NCI-H1417 treated with DMSO at 0.1 percent for 48 hours (cell line): ENCODE measurements at regions not wholly inside any gene's neighbourhood (a gene's known extent, or its start where the extent isn't known, plus 50 kb on each side); places are given as distances from the start of the nearest gene placed in this dataset.
"Not testable (repeated sequence)": the region's sequence is repeated elsewhere in the genome, so short reads cannot be mapped to it uniquely, and the experiment has no call there.

Experiments used
- DNase-seq: peaks from one replicate; lab custom pipeline; 2025; lab: John Stamatoyannopoulos, UW

DNA sequence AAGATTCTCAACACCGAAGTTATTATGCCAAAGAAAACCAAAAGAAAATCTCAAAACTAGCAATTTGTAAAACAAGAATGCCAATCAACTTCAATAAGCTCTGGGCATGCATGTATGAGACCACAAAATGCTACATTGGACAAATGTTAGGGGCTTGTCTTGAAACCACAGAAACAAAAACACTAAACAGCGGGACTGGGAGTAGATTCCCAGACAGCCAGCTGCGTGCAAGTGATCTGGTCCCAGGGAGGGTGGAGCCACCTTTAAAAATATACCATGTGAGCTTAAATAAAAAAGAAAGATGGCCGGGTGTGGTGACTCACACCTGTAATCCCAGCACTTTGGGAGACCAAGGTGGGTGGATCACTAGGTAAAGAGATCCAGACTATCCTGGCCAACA, 163.6 kb upstream of the PRICKLE2 start:
- no peak for DNase-seq

DNA sequence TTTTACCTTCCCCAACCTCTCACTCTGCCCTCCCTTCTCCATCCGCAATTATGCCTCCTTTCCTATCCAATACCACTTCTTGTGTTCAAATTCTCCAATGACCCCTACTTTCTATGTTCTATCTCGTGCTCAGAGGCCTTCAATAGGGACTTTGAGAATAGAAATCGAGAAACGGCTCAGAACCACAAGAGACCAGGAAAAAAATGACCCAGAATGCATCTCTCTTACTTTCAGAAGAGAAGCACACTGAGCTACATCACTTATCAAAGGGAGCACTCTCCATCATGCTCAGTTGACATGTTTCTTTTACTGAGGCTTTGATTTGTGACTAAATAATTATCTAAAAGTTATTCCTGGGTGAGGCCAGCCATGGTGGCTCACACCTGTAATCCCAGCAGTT, 162.4 kb upstream of the PRICKLE2 start:
- DNase-seq: no peak

DNA sequence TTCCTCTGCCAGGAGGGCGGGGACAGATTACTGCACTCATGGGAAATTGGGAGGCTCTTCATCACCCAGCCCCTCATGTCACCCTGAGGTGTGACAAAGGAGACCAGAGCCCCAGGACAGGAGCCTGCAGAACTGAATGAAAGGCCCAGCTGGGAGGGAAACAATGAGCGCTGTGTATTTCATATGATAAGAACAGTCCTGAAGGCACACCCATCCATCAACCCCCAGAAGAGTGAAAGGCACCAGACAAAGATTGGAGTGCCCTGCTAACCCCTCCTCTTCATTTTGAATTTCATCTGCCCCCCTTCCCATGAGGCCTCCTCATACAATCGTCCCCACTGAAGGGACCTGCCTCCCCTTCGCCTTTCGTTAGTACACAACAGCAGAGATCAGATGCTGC, 160.0 kb upstream of the PRICKLE2 start:
- no peak for DNase-seq

DNA sequence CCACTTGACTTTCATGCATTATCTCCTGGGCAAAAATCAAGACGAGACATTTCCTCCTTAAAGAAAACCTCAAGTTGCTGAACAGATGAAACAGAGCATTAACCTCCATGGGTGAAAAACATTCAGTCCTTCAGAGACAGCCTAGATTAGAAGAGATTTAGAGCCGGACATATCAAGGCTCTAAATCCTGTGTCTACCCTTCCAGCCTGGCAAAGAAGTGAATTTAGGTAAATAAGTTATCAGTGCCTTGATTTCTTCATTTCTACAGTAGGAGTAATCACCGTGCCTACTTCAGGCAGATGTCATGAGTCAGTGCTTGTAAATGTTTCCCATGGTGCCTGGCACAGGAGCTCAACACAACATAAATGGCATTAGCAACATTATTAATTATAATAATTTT, 159.3 kb upstream of the PRICKLE2 start:
- DNase-seq: no peak

DNA sequence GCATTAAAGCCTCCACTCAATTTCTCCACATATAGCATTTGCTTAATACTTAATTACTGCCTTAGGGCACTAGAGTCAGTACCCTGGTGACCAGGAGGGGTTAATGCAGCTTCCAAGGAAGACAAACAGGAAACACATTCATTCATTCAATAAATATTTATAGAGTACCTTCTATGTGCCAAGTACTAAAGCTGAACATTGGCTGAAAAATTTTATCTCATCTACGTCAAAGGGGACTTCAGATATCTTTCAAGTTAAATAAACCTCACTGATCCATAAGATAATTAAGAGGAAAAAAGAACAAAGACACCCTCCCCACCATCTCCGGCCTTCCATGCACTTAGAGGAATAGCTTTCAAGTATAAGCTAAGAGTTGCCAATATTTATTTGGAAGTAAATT, 156.9 kb upstream of the PRICKLE2 start:
- no peak for DNase-seq

DNA sequence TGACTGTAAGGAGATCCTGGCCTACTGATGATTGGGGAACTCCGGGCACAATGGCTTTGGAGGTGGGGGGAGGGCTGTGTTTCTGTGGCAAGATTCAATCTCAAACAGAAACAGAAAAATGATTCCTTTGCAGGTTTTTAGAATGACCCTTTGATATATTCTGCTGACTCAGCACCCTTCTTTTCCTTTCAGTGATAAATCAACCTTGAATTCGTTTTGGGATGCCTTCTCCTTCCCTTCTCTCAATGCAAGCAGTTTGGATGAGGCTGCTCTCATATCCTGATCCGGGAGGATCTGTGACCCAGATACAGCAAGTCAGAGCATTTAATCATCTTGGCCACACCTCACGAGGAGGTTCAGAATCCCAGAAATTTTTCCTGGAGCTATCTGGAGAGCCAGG, 156.1 kb upstream of the PRICKLE2 start:
- DNase-seq: no peak

DNA sequence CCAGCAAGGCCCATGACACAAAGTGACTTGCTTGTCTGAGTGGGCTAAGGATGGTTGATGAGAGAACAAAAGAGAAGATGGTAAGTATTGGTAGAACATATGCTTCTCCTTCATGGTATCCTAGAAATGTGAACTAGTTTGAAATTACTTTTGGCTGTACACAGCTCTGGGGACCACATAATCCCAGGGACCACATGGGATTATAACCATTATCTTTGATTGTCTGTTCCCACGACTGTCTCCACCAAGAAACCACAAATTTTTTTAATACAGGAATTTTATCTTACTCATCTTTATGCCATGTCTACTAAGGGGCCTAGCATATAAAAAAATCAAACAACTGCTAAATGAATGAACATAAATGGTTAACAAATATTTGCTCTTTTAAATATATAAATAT, 155.3 kb upstream of the PRICKLE2 start:
- no peak for DNase-seq

DNA sequence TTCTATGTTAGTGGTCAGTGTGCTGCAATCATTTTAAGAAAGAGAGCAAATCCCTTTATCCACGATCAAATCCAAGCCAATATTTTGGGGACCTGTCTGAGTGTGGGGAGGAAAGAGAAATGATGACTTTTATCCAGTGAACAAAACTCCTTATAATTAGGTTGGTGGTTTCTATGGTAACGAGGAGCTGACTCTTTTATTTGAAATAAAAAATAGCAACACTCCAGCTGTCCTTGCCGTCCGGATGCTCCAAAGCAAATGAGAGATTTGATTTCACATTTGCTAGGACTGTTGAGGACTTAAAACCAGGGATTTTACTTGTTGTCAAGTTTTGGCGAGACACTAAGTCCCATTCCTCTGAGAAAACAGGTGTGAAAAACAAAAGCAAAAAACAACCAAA, 154.0 kb upstream of the PRICKLE2 start:
- DNase-seq: no peak

DNA sequence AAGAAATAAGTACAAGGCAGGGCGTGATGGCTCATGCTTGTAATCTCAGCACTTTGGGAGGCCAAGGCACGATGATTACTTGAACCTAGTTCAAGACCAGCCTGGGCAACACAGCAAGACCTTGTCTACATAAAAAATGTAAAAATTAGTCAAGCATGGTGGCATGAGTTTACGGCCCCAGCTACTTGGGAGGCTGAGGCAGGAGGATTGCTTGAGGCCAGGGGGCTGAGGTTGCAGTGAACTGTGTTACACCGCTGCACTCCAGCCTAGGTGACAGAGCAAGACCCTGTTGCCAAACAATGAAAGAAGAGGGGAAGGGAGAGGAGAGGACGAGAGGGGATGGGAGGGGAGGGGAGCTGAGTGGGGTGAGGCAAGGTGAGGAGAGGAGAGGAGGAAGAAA, 152.7 kb upstream of the PRICKLE2 start:
- DNase-seq: no peak

DNA sequence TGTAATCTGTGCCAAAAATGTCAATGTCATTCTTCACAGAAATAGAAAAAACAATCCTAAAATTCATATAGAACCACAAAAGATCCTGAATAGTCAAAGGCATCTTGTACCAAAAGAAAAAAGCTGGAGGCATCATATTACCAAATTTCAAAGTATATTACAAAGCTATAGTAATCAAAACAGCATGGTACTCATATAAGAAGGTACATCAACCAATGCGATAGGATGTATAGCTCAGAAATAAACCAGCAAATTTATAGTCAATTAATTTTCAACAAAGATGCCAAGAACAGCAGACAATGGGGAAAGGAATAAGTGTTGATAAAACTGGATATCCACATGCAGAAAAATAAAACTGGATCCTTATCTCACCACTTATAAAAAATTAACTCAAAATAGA, 150.5 kb upstream of the PRICKLE2 start:
- DNase-seq: no peak

DNA sequence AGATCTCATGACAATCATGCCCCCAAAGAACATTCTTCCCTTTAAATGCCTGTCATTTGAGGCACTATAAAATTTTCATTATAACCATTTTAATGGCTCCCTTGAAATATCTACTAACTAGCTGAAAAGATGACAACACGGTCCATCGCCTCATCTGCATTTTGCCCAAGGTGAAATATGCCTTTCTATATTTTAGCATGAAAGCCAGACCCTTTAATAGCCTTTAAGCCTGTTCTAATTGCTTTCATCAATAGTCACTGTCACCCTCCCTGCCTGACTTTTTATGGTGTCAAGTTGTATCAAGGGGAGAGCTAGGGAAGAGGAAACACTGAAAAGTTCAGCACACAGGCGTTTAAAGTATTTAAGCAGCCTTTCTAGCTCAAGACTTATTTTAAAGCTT, 144.1 kb upstream of the PRICKLE2 start:
- DNase-seq: no peak

DNA sequence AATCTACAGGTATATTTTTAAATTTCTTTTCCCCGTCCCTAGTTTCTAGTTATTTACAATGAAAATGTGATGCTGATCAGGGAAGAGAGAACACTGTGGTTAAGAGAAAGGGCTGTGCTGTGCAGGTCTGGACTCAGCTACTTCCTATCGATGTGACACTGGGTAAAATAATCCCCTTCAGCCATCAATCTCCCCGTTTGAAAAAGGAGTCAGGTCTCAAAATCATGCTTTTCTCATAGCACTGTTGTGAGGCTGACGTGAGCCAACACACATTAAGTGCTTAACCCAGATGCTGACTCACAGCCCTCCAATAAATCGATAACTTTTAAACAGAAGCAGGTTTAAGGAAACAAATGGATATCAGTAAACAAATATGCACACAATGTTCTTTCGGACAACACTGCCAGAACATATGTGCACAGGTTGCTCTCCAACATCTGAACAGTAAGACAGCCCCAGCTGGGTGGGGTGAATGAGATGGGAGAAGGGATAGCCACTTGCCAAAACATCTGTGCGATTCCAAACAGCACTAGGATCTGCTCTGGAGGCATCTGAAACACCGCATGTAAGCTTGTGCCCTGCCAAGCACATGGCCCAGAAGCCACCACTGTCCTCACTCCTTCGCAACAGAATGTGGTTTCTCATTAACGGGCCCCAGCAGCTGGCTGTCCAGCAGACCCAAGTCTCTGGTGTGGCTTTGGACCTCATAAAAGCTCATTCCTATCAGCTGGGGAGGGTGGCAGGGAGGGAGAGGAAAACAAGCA, 143.2 kb upstream of the PRICKLE2 start:
- DNase-seq: no peak

DNA sequence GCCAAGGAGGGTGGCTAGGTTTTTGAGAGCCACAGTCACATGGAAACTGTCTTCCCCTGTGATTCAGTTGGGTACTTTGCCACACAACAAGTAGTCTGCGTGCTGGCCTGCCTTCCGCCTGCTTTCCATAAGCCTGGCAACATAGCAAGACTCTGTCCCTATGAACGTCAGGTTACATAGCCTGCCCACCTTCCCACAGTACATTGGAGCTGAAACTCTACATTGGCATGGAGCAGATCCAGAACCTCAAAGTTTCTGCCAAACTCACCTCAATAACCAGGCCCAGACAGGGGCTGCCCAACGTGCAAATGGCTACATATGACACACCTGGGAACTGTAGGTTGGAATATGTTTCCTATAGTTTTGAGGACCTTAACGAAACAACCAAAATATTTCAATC, 140.6 kb upstream of the PRICKLE2 start:
- no peak for DNase-seq

DNA sequence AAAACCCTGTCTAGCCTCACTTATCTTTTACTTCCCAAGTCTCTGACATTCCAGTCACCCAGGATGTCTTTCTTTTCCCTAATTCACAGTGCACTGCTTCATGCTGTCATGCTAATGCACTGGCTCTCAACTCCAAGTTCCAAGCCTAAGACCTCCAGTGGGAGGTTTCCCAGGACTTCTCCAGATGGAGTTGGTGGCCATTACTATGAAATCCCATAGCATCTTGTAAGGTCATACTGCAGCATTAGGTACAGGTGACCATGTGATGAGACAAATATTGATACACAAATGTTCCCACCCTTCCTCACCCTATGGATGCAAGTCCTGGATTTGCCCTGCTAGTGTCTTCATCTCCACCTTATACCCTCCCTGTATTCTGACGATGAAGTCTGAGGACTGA, 138.6 kb upstream of the PRICKLE2 start:
- DNase-seq: no peak

DNA sequence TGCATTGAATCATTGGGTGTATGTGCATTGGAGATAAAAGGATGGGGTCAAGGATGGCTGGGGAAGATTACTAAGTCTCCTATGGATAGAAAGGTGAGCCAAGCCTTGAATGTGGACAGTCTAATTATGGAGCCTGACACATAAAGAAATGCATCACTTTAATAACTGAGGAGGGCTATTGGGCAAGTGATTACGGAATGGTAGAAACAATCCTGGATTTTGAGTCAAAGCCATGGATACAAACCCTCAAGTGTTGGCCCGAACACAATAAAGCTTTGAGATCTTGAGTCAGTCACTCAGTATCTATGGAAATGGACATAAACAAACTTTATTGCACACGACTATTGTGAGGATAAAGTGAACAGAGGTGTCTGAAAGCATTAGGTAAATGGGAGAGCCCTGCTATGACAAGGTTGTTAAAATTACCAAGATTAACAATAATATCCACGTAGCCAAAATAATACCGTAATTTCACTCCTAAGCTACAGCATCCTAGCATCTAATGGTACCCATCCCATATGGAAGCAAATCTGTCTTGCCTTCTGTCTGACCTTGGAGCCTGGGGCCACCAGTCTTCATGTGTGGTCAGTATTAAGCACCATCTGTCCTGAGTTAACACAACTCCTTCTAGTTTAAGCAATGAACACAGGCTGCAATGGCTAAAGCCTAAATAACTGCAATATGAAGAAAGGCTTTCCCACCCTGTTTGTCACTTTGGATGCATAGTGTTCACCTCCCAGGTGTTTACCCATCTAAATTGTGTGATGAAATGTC, 136.9 kb upstream of the PRICKLE2 start:
- no peak for DNase-seq

DNA sequence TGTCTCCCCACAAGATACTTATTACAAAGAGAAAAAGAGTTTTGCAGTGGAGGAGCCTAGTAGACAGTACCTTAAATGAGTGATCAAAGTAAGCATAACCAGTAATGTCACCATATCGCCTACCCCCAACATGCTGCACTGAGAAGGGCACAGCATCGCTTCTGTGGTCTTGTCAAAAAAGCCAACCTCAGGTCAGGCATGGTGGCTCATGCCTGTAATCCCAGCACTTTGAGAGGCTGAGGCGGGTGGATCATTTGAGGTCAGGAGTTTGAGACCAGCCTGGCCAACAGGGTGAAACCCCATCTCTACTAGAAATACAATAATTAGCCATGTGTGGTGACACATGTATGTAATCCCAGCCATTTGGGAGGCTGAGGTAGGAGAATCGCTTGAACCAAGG, 135.8 kb upstream of the PRICKLE2 start:
- DNase-seq: not testable (repeated sequence)

DNA sequence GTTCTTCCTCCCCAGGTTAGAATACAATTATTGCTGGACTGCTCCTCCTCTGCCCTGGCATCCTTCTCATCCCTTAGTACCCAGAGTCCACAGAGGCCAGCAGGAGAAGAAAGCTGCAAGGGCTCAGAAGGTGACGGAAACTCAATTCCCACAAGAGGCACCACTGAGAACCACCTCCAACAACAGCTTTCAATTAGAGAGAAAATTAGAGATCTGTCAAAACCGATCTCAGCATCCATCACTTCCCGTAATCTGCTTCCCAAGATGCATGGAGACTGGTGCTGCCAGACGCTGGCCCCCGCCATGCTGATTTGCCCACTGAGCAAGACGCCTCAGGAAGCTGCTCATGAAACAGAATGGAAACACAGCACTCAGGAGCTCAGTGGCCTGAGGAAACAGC, 135.0 kb upstream of the PRICKLE2 start:
- DNase-seq: no peak

DNA sequence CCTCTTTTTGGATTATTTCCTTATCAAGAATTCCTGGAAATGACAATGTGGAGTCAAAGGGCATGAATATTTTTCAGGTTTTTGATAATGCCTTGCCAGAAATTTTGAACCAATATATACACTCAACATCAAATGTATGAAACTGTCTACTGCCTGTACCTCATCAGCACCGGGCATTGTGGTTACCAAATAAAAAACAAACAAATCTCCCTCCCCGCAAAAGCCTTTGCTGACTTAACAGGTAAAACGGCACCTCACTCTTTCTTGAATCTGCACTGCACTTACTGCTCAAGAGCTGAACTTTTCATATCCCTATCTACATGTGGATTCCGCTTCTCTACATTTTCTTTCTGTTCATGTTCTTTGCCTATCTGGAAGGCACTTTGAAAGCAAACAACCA, 134.5 kb upstream of the PRICKLE2 start:
- DNase-seq: no peak

DNA sequence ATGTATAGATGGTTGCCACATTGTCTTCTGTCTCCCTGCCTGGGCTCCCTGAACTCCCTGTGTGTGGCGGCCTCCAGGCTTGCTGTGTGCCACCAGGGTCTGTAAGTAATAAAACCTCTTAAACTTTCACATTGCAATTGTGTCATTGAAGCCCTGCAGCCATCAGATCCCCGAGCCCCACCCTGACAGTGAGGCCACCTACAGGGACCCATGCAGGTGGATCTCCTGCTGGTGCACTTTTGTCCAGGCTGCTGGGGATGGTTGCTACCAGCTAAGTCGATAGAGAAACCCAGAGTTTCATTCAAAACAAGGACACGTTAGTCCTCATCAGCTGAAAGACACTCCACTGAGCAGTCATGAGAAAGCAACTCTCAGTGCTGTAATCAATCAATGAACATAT, 133.6 kb upstream of the PRICKLE2 start:
- no peak for DNase-seq

DNA sequence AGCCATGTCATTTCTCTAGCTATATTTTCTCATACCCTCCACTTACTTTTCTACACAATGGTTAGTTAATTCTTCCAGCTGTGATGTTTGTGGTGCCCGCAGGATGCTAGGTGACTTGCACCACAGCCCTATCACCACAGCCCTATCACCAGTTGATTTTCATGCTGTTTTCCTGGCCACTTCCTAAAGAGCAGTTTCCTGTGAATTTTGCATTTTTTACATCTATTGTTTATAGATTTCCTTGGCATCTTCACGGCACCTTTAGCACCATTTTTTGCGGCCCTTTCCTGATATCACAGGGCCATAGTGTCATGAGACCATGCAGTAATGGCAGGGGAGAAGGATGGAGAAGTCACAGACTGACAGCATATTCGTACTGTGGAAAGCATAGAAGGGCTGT, 132.9 kb upstream of the PRICKLE2 start:
- no peak for DNase-seq

DNA sequence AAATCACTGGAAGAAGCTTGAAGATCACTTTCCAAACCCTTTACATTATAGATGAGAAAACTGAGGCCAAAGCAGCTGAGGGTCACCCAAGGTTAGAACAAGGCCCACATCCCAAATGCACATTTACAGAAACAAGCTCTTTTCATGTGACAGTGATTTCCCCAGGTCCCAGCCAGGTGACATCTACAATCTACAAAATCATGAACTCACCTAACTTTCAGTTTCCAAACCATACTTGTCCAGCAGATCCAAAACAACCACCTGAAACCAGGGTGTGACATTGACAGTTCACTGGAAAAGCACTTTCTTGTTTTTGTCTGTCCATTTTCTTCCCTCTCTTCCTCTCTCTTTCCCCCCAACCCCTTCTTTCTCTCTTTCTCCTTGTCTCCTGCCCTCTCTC, 132.2 kb upstream of the PRICKLE2 start:
- no peak for DNase-seq

DNA sequence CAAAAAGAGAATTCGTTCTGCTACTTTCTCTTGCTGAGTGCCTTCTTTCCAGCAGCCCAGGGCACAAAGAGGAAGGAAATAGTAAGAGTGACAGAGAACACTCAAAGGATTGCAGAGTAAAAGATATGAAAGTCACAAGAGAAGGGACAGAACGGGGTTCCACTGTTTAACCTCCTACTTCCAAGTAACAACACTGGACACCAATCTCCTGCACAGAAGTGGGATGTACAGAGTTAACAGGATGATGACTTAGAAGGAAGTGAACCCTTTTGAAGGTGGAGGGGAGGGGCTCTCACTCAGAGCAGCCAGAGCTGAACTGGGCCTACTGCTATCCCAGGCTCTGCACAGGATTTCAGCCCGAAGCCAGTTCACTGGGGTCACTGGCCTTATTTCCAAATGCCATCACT, 130.1 kb upstream of the PRICKLE2 start:
- no peak for DNase-seq

DNA sequence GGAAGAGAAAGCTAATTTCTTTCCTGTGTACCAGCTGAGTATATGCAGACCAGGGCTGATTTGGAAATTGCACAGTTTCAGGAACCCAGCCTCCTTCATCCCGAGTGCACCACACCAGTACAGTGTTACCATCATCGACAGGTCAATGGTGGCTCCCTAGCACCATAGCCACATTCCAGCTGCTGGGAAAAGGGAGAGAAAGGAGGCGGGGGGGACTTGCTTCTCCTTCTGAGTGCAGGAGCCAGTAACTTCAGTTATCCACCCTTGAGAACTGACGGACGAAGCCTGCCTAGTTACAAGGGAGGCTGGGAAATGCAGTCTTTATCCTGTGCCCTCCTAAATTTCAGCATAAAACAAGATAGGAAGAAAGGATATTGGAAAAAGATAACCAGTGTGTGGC, 129.7 kb upstream of the PRICKLE2 start:
- DNase-seq: no peak

DNA sequence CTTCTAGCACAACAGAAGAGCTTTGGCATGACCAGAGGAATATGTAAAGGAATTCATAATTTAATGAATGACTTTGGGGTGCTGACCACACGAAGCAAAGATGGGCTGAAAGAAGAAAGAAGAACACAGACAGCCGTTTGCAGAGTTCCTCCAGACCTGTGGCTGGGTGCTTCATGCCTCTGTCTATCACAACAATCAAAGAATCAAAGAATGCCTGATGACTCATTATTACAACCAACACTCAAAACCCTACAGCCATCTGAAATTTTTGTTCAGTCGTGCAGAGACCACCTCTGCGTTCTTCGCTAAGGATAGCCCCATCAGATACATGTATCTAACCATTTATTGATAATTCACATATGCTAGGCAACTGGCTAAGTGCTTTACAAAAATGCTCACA, 129.0 kb upstream of the PRICKLE2 start:
- DNase-seq: no peak
